ENCODE measurements at regions not wholly inside any gene's neighbourhood (a gene's known extent, or its start where the extent isn't known, plus 50 kb on each side); places are given as distances from the start of the nearest gene placed in this dataset.

- DNase-seq (ENCODE audit: low read depth in 4 of 4, low spot score in 3 of 4), result no peak
Observed at GRCh38 chr20:20939006-20939405, 167.2 kb downstream of the LINC00237 start.

GRCh38 chr20:20938599-20938998, 167.6 kb downstream of the LINC00237 start:
- no peak for DNase-seq (ENCODE audit: low read depth in 4 of 4, low spot score in 3 of 4)

GRCh38 chr20:20938131-20938530, 168.0 kb downstream of the LINC00237 start:
- DNase-seq (ENCODE audit: low read depth in 4 of 4, low spot score in 3 of 4), result no peak

DNA sequence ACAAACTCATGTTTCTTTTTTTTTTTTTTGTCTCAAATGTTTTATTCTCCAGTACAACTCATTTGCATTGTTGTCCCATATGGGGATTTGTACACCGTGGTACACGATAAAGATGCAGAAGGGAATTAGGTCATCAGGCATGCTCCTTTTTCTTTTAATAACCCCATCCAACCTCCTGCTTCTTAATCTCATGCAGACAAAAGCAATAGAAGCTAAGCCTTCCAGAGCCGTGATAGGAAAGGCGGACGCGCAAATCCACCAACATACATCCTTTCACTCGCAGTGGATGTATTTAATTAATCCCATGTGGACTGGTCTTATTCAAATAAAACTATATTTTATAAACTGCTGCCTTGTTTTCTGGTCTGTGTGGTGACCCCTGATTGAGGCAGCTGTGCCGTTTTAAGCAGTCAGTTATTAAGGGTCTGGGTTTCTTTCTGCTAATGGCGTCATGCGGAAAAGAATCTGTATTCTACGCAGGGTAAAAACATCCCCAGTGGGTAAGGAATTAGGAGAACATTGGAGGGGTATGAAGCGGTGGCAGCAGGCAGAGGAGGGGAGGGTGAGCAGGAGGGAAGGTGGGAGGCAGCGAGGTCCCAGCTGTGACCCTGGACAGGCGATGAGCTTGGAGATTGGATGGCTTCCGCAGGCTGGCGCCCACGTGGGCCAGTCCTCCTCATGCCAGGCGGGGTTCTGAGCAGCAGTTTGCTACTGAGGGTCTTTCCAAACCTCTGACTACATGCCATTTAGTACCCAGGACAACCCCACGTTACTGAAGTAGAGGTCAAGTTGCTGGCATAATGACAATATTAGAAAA, 172.8 kb downstream of the LINC00237 start:
- no peak for DNase-seq (ENCODE audit: low read depth in 4 of 4, low spot score in 3 of 4)

- DNase-seq (ENCODE audit: low read depth in 4 of 4, low spot score in 3 of 4), result no peak
Observed at GRCh38 chr20:20932156-20932555, 174.0 kb downstream of the LINC00237 start.

GRCh38 chr20:20931632-20932031, 174.5 kb downstream of the LINC00237 start:
- no peak for DNase-seq (ENCODE audit: low read depth in 4 of 4, low spot score in 3 of 4)

GRCh38 chr20:20931024-20931423, 175.1 kb downstream of the LINC00237 start:
- DNase-seq (ENCODE audit: low read depth in 4 of 4, low spot score in 3 of 4), result no peak

- no peak for DNase-seq (ENCODE audit: low read depth in 4 of 4, low spot score in 3 of 4)
Observed at GRCh38 chr20:20930500-20930899, 175.7 kb downstream of the LINC00237 start.

- no peak for DNase-seq (ENCODE audit: low read depth in 4 of 4, low spot score in 3 of 4)
Observed at GRCh38 chr20:20929341-20929740, 176.8 kb downstream of the LINC00237 start.

DNA sequence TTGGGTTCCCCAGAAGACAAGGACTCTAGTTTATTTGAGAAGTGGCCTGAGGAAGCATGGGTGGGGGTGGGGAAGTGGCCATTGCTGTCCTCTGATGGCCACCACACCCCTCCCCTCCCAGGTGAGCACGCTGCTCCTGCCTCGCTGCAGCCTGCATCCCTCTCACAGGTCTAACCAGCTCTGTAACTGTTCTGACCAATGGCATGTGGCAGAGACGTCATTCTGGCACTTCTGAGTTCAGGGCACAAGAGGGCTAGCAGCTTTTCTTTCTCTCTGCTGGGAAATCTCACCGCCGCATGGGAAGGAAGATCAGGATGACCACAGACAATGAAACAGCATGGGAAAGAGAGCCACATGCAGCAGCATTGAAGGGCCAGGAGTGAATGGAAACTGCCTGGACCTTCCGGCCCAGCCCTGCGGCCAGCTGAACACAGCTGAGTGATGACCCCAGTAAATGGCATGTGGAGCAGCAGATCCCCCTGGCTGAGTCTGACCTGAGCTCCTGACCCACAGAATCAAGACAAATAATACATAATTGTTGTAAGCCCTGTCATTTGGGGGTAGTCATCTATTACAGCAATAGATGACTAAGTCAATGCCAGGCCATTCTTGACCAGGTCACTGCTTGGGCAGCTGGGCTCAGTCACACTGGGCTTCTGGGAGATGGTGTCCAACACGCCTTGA, 179.8 kb downstream of the LINC00237 start:
- DNase-seq (ENCODE audit: low read depth in 4 of 4, low spot score in 3 of 4), result no peak

DNA sequence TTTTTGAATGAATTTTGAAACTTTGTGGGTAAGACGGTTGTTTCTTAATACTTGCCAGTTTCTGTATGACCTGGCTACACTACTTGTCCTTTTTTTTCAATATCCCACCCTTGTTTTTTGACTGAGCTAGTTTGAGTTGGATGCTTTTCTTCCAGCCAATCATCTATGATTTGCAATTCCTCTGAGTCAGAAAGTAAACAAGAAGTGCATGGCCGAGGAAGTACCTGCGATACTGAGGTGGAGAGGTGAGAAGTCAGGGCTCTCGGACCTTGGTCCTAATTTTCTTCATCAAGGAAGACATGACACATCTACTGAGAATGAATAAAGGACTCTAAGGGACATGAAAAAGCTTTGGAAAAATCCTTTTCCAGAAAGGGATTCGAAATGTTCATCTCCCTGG, 185.7 kb downstream of the LINC00237 start:
- no peak for DNase-seq (ENCODE audit: low read depth in 4 of 4, low spot score in 3 of 4)

GRCh38 chr20:20915844-20916243, 190.3 kb downstream of the LINC00237 start:
- DNase-seq (ENCODE audit: low read depth in 4 of 4, low spot score in 3 of 4), result no peak

DNA sequence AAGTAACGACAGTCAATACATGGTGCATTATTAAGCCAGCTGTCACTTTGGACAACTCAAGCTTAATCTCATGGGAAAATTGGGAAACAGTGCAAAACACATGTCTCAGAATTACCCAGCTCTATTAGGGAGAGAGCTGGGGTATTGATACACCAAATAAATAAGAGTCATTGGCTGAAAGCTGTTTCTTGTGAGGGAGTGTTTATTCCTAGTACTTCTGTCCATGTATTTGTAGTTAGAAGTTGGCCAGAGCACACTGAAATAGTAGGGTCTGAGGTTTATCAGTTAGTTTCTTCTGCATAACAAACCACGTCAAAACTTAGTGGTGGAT, 192.0 kb upstream of the RALGAPA2 start:
- no peak for DNase-seq (ENCODE audit: low read depth in 4 of 4, low spot score in 3 of 4)

DNA sequence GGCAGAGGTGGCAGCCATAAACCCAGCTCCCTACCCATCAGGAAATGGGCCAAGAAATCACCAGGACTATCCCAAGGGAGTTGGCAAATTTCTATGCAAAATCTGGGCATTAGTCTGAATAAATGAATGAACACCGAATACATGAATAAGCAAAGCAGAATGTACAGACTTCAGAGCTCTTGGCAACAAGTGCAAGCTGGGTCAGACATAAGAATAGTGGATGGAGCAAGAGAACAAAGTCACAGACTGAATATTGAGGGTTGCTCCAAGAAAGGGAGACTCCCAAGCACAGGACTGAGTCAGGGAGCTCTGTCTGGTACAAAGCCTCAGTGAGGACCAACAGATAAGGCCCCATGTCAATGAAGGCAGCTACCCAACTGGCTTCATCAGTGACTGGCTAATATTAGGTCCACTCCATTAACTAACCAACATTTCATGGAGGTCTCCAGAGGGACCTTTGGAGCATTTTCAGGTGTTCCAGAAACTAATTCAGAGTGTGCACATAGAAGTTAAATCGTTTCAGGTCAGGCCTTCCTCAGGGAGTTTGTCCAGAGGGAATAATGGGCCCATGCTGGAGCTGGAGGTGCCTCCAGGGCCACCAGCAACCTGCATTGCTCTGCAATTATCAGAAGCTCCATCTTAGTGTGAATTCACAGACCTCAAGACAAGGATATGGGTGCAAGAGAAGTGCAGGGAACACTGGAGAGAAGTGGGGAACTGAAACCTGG, 191.5 kb upstream of the RALGAPA2 start:
- no peak for DNase-seq (ENCODE audit: low read depth in 4 of 4, low spot score in 3 of 4)

DNA sequence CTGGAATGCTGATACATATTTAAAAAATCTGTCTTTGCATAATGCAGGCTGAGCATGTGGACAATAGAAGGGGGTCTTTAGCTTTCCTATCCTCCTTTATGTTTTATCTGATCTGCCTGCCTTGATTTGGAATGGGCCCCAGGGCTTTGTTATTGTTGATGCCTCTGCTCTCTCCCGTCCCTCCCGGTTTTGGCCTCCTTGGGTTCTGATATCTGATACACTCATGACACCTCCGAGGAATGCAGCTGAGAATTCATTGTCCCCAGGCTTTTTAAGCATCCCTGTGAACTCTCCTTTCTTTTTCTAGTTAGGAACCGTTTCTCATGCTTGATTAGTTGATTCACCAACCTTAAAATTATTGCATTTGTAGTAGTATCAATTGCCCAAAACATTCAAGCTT, 185.5 kb upstream of the RALGAPA2 start:
- no peak for DNase-seq (ENCODE audit: low read depth in 4 of 4, low spot score in 3 of 4)

GRCh38 chr20:20897145-20897544, 184.7 kb upstream of the RALGAPA2 start:
- no peak for DNase-seq (ENCODE audit: low read depth in 4 of 4, low spot score in 3 of 4)

GRCh38 chr20:20896606-20897005, 184.2 kb upstream of the RALGAPA2 start:
- DNase-seq (ENCODE audit: low read depth in 4 of 4, low spot score in 3 of 4), result no peak

DNA sequence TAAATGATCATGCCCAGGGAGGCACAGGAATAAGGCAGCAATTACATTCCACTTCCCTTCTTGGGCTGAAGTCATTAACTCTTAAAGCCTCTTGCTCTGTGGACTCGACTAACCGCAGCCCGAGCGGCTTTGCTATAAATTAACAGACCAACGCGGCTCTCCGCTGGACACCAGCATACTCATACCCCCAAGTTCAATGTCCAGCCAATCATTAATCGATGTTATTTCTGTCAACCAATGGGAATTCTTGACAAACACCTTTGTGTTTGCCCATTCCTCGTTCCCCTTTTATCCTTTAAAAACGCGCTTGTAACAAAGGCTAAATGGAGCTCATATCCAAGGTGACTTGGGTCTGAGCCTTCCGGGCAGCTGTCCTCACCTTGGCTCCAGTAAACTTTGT, 183.1 kb upstream of the RALGAPA2 start:
- DNase-seq (ENCODE audit: low read depth in 4 of 4, low spot score in 3 of 4), result no peak

DNA sequence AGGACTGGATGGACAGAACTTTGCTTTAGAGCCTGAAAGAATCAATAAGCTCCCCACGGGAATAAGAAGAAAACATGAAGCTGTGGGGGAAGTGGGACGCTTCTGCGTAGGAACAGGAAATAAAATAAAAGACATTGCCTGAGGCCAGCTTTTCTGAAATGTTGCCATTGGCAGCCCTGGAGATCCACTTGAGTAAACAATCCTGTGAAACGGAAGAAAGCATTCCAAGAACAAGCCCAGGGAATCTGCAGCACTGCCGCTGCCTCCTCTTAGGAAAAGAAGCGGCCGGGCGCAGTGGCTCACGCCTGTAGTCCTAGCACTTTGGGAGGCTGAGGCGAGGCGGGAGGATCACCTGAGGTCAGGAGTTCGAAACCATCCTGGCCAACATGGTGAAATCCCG, 182.3 kb upstream of the RALGAPA2 start:
- no peak for DNase-seq (ENCODE audit: low read depth in 4 of 4, low spot score in 3 of 4)

- DNase-seq (ENCODE audit: low read depth in 4 of 4, low spot score in 3 of 4), result no peak
Observed at GRCh38 chr20:20894280-20894679, 181.8 kb upstream of the RALGAPA2 start.

DNA sequence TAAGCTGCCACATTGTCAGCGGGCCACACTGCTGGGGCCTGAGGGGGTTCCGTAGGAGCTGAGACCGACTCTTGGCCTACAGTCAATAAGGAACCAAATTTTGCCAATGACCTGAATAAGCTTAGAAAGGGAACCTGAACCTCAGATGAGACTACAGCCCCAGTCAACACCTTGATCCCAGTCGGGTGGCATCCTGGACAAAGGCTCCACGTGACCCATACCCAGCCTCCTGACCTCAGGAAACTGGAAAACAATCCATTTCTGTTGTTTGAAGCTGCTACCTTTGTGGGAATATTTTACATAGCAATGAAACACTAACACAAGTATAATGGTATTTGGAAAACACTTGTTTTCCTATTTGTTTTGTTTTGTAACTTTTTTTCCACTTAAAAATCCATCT, 179.9 kb upstream of the RALGAPA2 start:
- DNase-seq (ENCODE audit: low read depth in 4 of 4, low spot score in 3 of 4), result no peak

GRCh38 chr20:20890751-20891150, 178.3 kb upstream of the RALGAPA2 start:
- no peak for DNase-seq (ENCODE audit: low read depth in 4 of 4, low spot score in 3 of 4)
